ENCODE measurements at regions not wholly inside any gene's neighbourhood (a gene's known extent, or its start where the extent isn't known, plus 50 kb on each side); places are given as distances from the start of the nearest gene placed in this dataset.

GRCh38 chr1:217985641-217986040 is 299.5 kb upstream of the RRP15 start:
- TF ChIP-seq EZH2phosphoT487 (IDR thresholded peaks at IDR 0.05; ENCODE audit: low read depth, severe bottlenecking, unreplicated experiment): no peak
- no peak for TF ChIP-seq CTCF (IDR thresholded peaks at IDR 0.05; ENCODE audit: poor library complexity)
